ENCODE measurements at regions not wholly inside any gene's neighbourhood (a gene's known extent, or its start where the extent isn't known, plus 50 kb on each side); places are given as distances from the start of the nearest gene placed in this dataset.

DNA sequence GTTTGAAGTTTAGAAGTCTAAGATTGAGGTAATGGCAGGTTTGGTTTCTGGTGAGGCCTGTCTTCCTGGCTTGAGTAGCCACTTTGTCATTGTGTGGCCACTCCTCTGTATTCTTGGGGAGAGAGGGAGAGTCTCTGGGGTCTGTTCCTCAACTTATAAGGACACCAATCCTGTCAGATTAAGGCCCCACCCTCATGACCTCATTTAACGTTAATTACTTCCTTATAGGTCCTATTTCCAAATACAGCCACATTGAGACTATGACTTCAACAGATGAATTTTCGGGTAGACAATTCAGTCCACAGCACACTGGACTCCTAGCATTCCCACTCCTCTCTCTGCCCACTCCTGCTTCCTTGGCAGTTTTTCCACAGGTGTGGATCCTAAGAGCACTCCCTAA is 350.8 kb upstream of the CASK start (continued):
- TF ChIP-seq, protein P1, sequence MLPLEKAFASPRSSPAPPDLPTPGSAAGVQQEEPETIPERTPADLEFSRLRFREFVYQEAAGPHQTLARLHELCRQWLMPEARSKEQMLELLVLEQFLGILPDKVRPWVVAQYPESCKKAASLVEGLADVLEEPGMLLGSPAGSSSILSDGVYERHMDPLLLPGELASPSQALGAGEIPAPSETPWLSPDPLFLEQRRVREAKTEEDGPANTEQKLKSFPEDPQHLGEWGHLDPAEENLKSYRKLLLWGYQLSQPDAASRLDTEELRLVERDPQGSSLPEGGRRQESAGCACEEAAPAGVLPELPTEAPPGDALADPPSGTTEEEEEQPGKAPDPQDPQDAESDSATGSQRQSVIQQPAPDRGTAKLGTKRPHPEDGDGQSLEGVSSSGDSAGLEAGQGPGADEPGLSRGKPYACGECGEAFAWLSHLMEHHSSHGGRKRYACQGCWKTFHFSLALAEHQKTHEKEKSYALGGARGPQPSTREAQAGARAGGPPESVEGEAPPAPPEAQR (CRISPR knock-in tag; IDR thresholded peaks at IDR 0.05): no peak
- TF ChIP-seq NFYB (CRISPR knock-in tag; conservative IDR thresholded peaks at IDR 0.05; ENCODE audit: low read depth) (no peak), OVOL2 (CRISPR knock-in tag; IDR thresholded peaks at IDR 0.05; ENCODE audit: borderline replicate concordance) (no peak), SMAD3 (CRISPR knock-in tag; IDR thresholded peaks at IDR 0.05; ENCODE audit: borderline replicate concordance) (no peak), GABPB1 (CRISPR knock-in tag; IDR thresholded peaks at IDR 0.05) (no peak), FOXK1 (CRISPR knock-in tag; IDR thresholded peaks at IDR 0.05) (no peak), SOX15 (CRISPR knock-in tag; IDR thresholded peaks at IDR 0.05) (no peak), ETV6 (CRISPR knock-in tag; IDR thresholded peaks at IDR 0.05) (no peak)
- TF ChIP-seq, protein P2, sequence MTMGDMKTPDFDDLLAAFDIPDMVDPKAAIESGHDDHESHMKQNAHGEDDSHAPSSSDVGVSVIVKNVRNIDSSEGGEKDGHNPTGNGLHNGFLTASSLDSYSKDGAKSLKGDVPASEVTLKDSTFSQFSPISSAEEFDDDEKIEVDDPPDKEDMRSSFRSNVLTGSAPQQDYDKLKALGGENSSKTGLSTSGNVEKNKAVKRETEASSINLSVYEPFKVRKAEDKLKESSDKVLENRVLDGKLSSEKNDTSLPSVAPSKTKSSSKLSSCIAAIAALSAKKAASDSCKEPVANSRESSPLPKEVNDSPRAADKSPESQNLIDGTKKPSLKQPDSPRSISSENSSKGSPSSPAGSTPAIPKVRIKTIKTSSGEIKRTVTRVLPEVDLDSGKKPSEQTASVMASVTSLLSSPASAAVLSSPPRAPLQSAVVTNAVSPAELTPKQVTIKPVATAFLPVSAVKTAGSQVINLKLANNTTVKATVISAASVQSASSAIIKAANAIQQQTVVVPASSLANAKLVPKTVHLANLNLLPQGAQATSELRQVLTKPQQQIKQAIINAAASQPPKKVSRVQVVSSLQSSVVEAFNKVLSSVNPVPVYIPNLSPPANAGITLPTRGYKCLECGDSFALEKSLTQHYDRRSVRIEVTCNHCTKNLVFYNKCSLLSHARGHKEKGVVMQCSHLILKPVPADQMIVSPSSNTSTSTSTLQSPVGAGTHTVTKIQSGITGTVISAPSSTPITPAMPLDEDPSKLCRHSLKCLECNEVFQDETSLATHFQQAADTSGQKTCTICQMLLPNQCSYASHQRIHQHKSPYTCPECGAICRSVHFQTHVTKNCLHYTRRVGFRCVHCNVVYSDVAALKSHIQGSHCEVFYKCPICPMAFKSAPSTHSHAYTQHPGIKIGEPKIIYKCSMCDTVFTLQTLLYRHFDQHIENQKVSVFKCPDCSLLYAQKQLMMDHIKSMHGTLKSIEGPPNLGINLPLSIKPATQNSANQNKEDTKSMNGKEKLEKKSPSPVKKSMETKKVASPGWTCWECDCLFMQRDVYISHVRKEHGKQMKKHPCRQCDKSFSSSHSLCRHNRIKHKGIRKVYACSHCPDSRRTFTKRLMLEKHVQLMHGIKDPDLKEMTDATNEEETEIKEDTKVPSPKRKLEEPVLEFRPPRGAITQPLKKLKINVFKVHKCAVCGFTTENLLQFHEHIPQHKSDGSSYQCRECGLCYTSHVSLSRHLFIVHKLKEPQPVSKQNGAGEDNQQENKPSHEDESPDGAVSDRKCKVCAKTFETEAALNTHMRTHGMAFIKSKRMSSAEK (CRISPR knock-in tag; IDR thresholded peaks at IDR 0.05; ENCODE audit: borderline replicate concordance): no peak

DNA sequence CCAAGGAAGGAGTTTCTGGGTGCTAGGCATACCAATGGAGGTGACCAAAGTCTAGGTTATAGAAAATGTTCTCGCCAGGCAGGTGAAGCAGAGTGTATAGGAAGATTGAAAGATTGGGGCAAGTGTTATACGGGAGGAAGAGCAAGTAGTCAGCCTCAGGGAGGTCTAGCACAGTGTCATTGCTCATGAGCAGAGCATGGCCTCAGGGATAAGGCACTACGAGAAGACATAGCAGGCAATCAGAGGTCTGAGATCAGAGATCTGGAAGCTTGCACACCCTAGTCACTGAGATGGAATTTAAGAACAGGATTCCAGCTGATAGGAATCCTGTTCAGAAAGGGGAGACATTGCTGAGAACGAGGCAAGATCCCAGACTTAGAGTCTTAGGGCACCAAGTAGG is 350.0 kb upstream of the CASK start:
- no peak for ATAC-seq
- ChIA-PET POLR2A (no interaction called here), CTCF (no interaction called here)
- Mint-ChIP-seq H3K27ac (no peak overlapping the region), H3K27me3 (ENCODE audit: low read depth) (no peaks in the 10 kb centered on the region), H3K36me3 (no peaks in the 10 kb centered on the region), H3K9me3 (no peaks in the 10 kb centered on the region), H3K4me1 (no peaks in the 10 kb centered on the region), H3K4me3 (no peak overlapping the region)
- DNase-seq (ENCODE audit: low spot score): no peak
- TF ChIP-seq, protein P3, sequence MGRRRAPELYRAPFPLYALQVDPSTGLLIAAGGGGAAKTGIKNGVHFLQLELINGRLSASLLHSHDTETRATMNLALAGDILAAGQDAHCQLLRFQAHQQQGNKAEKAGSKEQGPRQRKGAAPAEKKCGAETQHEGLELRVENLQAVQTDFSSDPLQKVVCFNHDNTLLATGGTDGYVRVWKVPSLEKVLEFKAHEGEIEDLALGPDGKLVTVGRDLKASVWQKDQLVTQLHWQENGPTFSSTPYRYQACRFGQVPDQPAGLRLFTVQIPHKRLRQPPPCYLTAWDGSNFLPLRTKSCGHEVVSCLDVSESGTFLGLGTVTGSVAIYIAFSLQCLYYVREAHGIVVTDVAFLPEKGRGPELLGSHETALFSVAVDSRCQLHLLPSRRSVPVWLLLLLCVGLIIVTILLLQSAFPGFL (CRISPR knock-in tag; IDR thresholded peaks at IDR 0.05; ENCODE audit: borderline replicate concordance): no peak
- TF ChIP-seq ZNF138 (CRISPR knock-in tag; conservative IDR thresholded peaks at IDR 0.05) (no peak), IRF2 (CRISPR knock-in tag; IDR thresholded peaks at IDR 0.05; ENCODE audit: borderline replicate concordance, low read depth) (no peak), TCF7 (CRISPR knock-in tag; IDR thresholded peaks at IDR 0.05; ENCODE audit: low read depth) (no peak), ETV6 (CRISPR knock-in tag; IDR thresholded peaks at IDR 0.05) (no peak), NFATC4 (CRISPR knock-in tag; IDR thresholded peaks at IDR 0.05) (no peak)
- TF ChIP-seq, protein P4, sequence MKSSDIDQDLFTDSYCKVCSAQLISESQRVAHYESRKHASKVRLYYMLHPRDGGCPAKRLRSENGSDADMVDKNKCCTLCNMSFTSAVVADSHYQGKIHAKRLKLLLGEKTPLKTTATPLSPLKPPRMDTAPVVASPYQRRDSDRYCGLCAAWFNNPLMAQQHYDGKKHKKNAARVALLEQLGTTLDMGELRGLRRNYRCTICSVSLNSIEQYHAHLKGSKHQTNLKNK (CRISPR knock-in tag; IDR thresholded peaks at IDR 0.05): no peak
- TF ChIP-seq, protein P5, sequence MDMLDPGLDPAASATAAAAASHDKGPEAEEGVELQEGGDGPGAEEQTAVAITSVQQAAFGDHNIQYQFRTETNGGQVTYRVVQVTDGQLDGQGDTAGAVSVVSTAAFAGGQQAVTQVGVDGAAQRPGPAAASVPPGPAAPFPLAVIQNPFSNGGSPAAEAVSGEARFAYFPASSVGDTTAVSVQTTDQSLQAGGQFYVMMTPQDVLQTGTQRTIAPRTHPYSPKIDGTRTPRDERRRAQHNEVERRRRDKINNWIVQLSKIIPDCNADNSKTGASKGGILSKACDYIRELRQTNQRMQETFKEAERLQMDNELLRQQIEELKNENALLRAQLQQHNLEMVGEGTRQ (CRISPR knock-in tag; IDR thresholded peaks at IDR 0.05): no peak
- TF ChIP-seq, protein P6, sequence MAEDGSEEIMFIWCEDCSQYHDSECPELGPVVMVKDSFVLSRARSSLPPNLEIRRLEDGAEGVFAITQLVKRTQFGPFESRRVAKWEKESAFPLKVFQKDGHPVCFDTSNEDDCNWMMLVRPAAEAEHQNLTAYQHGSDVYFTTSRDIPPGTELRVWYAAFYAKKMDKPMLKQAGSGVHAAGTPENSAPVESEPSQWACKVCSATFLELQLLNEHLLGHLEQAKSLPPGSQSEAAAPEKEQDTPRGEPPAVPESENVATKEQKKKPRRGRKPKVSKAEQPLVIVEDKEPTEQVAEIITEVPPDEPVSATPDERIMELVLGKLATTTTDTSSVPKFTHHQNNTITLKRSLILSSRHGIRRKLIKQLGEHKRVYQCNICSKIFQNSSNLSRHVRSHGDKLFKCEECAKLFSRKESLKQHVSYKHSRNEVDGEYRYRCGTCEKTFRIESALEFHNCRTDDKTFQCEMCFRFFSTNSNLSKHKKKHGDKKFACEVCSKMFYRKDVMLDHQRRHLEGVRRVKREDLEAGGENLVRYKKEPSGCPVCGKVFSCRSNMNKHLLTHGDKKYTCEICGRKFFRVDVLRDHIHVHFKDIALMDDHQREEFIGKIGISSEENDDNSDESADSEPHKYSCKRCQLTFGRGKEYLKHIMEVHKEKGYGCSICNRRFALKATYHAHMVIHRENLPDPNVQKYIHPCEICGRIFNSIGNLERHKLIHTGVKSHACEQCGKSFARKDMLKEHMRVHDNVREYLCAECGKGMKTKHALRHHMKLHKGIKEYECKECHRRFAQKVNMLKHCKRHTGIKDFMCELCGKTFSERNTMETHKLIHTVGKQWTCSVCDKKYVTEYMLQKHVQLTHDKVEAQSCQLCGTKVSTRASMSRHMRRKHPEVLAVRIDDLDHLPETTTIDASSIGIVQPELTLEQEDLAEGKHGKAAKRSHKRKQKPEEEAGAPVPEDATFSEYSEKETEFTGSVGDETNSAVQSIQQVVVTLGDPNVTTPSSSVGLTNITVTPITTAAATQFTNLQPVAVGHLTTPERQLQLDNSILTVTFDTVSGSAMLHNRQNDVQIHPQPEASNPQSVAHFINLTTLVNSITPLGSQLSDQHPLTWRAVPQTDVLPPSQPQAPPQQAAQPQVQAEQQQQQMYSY (CRISPR knock-in tag; IDR thresholded peaks at IDR 0.05): no peak
